Muscle of leg (tissue), 3 donors: ENCODE measurements at regions not wholly inside any gene's neighbourhood (a gene's known extent, or its start where the extent isn't known, plus 50 kb on each side); places are given as distances from the start of the nearest gene placed in this dataset.

Source experiments
- DNase-seq: peaks from one replicate; pipeline ENCODE4 v3.0.0; 2013
- H3K27ac ChIP-seq: one replicate; pipeline ENCODE4 v1.5.1; 2013; ENCODE audit warnings: mild to moderate bottlenecking, low read length, control low read depth
- H3K27me3 ChIP-seq: one replicate; pipeline ENCODE4 v1.6.1; 2013; ENCODE audit warnings: low read length; ENCODE audit not compliant: control insufficient read depth, insufficient read depth
- H3K36me3 ChIP-seq: one replicate; pipeline ENCODE4 v1.6.1; 2013; ENCODE audit warnings: low read length; ENCODE audit not compliant: control insufficient read depth, insufficient read depth
- H3K4me1 ChIP-seq: one replicate; pipeline ENCODE4 v1.6.1; 2013; ENCODE audit warnings: low read length; ENCODE audit not compliant: control insufficient read depth, insufficient read depth
- H3K4me3 ChIP-seq: one replicate; pipeline ENCODE4 v1.5.1; 2013; ENCODE audit warnings: low read length, control low read depth
- H3K9me3 ChIP-seq: replicated peaks from 2 replicates; pipeline ENCODE4 v1.6.1; 2013; ENCODE audit warnings: low read depth, low read length; ENCODE audit not compliant: control insufficient read depth
- WGBS: methylation state at CpG from one replicate; pipeline ENCODE4 v1.1.5; 2013; ENCODE audit warnings: missing lambda C conversion rate; ENCODE audit not compliant: insufficient coverage; 5-methylcytosine and 5-hydroxymethylcytosine counted together

GRCh38 chr1:201704439-201704792 is 124.5 kb upstream of the IPO9 start:
- 46% methylated on average over 2 of the region's 2 CpGs for WGBS
- peaks cover 3% of the 10 kb centered on the region for H3K9me3 ChIP-seq
- H3K36me3 ChIP-seq = peaks cover 3% of the 10 kb centered on the region
- H3K27me3 ChIP-seq = no peaks in the 10 kb centered on the region
- no peak overlapping the region for H3K4me3 ChIP-seq
- peaks cover 51% of the 10 kb centered on the region for H3K4me1 ChIP-seq
- no peak overlapping the region for H3K27ac ChIP-seq
- DNase-seq = no peak

- peaks cover 56% of the 10 kb centered on the region for H3K4me1 ChIP-seq
- 79% methylated on average over 9 of the region's 9 CpGs for WGBS
- H3K9me3 ChIP-seq = peaks cover 3% of the 10 kb centered on the region
- no peak for DNase-seq
- no peak overlapping the region for H3K4me3 ChIP-seq
- H3K36me3 ChIP-seq = peaks cover 3% of the 10 kb centered on the region
- H3K27me3 ChIP-seq = no peaks in the 10 kb centered on the region
- H3K27ac ChIP-seq = no peak overlapping the region
Observed at GRCh38 chr1:201705389-201705788, 123.6 kb upstream of the IPO9 start.

DNA sequence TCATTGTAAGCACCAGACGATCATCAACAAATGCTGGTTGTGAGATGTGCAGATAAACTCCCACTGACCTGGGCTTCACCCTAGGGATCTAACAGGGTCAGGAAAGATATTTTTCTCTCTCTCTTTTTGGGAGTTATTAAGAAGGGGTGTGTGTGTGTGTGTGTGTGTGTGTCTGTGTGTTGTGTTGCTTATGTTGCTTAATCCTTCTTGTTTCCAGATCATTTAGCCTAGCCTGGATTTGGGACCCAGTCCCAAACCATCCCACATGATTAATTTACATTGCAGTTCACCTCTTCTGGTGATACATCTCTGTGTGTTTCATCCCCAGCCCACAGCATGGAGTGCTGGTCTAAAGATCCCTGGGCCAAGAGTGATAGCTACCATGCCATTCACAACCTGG is 122.8 kb upstream of the IPO9 start:
- Histone ChIP-seq H3K27ac (no peak overlapping the region), H3K4me3 (no peak overlapping the region), H3K9me3 (peaks cover 3% of the 10 kb centered on the region), H3K4me1 (peaks cover 60% of the 10 kb centered on the region), H3K36me3 (peaks cover 3% of the 10 kb centered on the region), H3K27me3 (no peaks in the 10 kb centered on the region)
- 71% methylated on average over 1 of the region's 1 CpG for WGBS
- DNase-seq = no peak

- Histone ChIP-seq H3K4me1 (peaks cover 69% of the 10 kb centered on the region), H3K27me3 (no peaks in the 10 kb centered on the region), H3K9me3 (peaks cover under 1% of the 10 kb centered on the region), H3K4me3 (no peak overlapping the region), H3K36me3 (peaks cover 3% of the 10 kb centered on the region), H3K27ac (no peak overlapping the region)
- no peak for DNase-seq
- WGBS = 81% methylated on average over 5 of the region's 7 CpGs
Observed at GRCh38 chr1:201707027-201707426, 121.9 kb upstream of the IPO9 start.

DNA sequence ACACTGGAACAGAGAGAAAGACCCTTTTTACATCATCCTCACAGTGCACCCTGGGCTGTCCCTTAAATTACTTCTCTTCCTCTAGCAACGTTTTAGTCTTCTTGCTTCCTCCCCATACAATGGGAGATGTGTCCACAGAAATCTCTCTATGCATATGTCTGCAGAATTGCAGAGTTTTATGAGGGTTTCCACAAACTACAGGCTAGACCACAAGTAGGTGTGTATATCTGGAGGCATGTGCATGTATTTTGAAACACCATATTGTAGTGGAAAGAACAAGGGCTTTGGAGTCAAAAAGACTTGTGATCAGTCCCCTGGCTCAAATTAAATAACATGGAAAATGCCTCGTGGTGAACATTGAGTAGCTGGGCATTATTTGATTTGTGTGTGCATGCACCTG is 121.3 kb upstream of the IPO9 start:
- Histone ChIP-seq H3K36me3 (peaks cover 5% of the 10 kb centered on the region), H3K27me3 (no peaks in the 10 kb centered on the region), H3K4me3 (no peak overlapping the region), H3K9me3 (no peaks in the 10 kb centered on the region), H3K4me1 (peaks cover 74% of the 10 kb centered on the region), H3K27ac (no peak overlapping the region)
- no peak for DNase-seq
- WGBS = 29% methylated on average over 1 of the region's 2 CpGs

DNA sequence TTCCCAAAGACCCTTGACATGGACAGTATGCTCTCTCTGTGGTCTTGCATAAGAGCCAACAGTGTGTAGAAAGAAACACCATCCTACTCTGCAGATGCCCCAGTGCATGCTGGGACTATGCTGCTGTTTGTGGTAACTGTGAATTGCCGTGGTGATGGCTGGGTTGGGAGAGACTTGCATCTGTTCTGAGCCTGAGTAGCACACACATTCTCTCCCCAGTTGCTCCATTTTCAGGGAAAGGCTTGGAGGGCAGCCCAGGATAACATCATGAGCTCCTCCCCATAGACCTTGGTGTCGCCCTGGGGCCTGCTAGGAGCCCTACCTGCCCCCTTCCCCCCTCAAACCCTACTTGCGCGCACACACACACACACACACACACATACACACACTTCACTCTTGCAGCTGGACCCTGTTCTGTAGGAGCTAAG is 120.9 kb upstream of the IPO9 start:
- peaks cover 7% of the 10 kb centered on the region for H3K36me3 ChIP-seq
- peak overlapping the region; percentile 50 for H3K27ac ChIP-seq
- H3K4me1 ChIP-seq = peaks cover 72% of the 10 kb centered on the region
- H3K9me3 ChIP-seq = no peaks in the 10 kb centered on the region
- H3K4me3 ChIP-seq = no peak overlapping the region
- 33% methylated on average over 1 of the region's 4 CpGs for WGBS
- peak; percentile 78 for DNase-seq
- H3K27me3 ChIP-seq = no peaks in the 10 kb centered on the region

DNA sequence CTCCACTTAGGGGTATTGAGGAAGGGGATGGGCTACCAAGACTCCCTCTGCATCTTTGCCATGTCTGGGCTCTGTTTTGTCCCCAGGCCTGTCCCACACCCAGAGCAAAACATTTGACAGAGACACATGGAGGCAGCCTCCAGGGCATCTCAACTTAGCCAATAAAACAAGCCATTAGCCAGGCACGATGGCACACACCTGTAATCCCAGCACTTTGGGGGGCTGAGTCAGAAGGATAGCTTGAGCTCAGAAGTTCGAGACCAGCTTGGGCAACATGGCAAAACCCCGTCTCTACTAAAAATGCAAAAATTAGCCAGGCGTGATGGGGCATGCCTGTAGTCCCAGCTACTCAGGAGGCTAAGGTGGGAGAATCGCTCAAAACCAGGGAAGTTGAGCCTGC is 120.3 kb upstream of the IPO9 start:
- no peak overlapping the region for H3K4me3 ChIP-seq
- H3K27me3 ChIP-seq = no peaks in the 10 kb centered on the region
- H3K36me3 ChIP-seq = peaks cover 12% of the 10 kb centered on the region
- peaks cover 72% of the 10 kb centered on the region for H3K4me1 ChIP-seq
- WGBS = 79% methylated on average over 3 of the region's 5 CpGs
- no peak for DNase-seq
- peak overlapping the region; percentile 50 for H3K27ac ChIP-seq
- H3K9me3 ChIP-seq = no peaks in the 10 kb centered on the region

GRCh38 chr1:201709564-201710295 is 119.2 kb upstream of the IPO9 start:
- 40% methylated on average over 1 of the region's 4 CpGs for WGBS
- DNase-seq = peak; percentile 55
- Histone ChIP-seq H3K4me1 (peaks cover 68% of the 10 kb centered on the region), H3K4me3 (no peak overlapping the region), H3K36me3 (peaks cover 18% of the 10 kb centered on the region), H3K27me3 (no peaks in the 10 kb centered on the region), H3K9me3 (no peaks in the 10 kb centered on the region), H3K27ac (no peak overlapping the region)

DNA sequence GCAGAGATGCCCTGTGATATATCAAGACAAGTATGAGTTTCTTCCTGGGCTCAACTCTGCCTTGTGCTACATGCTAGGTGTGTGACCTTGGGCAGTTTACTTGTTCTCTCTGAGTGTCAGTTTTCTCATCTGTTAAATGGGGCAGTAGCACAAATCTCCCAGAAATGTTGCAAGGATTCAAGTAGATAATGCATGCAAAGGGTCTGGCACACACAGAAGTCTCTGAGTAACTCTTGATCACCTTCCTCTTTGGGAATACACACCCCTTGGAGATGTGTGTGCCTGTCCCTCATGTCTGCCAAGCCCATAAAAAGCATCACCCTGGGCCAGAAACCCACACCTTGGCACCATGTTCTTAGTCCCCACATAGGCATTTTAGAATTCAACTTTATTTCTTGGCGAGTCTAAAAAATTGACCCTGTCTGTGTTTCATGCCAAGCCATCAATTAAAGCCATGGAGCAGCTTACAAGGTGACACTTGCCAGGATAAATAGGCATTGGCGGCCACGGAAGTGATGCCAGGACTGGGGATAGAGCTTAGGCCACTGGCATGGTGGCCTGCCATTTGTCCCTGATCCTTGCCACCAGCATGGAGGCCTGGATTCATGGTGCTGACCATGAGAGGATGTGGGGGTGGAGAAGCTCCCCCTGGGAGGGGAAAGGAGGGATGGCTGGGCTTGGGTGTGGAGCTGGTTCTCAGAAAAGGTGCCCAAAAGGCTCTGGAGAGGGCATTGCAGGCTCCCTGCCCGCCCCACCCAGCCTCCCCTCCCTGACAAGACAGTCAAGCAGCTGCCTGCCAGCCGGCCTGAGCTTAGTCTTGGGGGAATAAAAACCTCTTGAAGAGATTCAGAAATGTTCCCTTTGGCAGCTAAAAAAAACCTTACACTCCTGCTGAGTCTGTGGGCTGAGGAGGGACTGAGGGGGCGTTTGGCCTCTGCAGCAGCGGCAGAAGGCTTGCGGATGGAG is 118.0 kb upstream of the IPO9 start:
- H3K27ac ChIP-seq = peak overlapping the region; percentile 37
- peak; percentile 35 for DNase-seq
- H3K4me1 ChIP-seq = peaks cover 71% of the 10 kb centered on the region
- H3K27me3 ChIP-seq = no peaks in the 10 kb centered on the region
- H3K36me3 ChIP-seq = peaks cover 22% of the 10 kb centered on the region
- H3K4me3 ChIP-seq = no peak overlapping the region
- 76% methylated on average over 3 of the region's 8 CpGs for WGBS
- no peaks in the 10 kb centered on the region for H3K9me3 ChIP-seq

DNA sequence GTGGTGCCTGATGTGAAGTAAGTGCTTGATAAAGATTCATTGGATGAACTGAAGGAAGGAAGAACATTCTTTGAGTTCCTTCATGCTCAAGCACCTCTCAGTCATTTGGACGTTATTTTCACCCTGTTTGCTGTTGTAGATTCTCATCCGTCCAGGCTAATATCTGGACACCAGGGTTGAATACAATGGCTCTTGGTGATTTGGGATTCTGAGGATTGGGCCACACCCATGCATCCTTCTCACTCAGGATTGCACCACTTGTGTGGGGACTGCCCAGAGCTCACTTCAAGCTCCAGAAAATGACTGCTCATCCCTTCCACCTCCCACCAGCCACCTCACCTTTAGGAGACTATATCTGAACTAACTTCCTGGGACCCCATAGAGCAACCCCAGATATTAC is 117.1 kb upstream of the IPO9 start:
- Histone ChIP-seq H3K9me3 (no peaks in the 10 kb centered on the region), H3K36me3 (peaks cover 31% of the 10 kb centered on the region), H3K27me3 (no peaks in the 10 kb centered on the region), H3K4me3 (no peak overlapping the region), H3K4me1 (peaks cover 69% of the 10 kb centered on the region), H3K27ac (peak overlapping the region; percentile 37)
- no CpG with 5 or more reads among the region's 2 CpGs for WGBS
- DNase-seq = no peak
